ENCODE measurements at regions not wholly inside any gene's neighbourhood (a gene's known extent, or its start where the extent isn't known, plus 50 kb on each side); places are given as distances from the start of the nearest gene placed in this dataset.

DNA sequence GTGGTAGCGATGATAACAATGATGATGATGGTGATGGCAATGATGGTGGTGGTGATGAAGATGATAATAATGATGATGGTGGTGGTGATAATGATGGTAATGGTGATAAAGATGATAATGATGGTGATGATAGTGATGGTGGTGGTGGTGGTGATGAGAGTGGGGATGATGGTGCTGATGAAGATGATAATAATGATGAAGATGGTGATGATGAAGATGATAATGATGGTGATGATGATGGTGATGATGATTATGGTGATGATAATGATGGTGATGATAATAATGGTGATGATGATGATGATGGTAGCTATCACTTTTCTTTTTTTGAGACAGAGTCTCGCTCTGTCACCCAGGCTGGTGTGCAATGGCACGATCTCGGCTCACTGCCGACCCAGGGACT is 144.5 kb upstream of the PCBD1 start:
- no peak for TF ChIP-seq POLR2AphosphoS5 (IDR thresholded peaks at IDR 0.05; ENCODE audit: low read depth, low read length)
- no peak for TF ChIP-seq CTCF (IDR thresholded peaks at IDR 0.05)

Data from Panc1 (cell line).